ENCODE measurements at regions not wholly inside any gene's neighbourhood (a gene's known extent, or its start where the extent isn't known, plus 50 kb on each side); places are given as distances from the start of the nearest gene placed in this dataset.

GRCh38 chr6:170187669-170188566 lies 103.0 kb downstream of the DLL1 start:
- TF ChIP-seq POLR2A (IDR thresholded peaks at IDR 0.05; ENCODE audit: low read depth) = no peak
- TF ChIP-seq CTCF (IDR thresholded peaks at IDR 0.05) = no peak
- no peak for TF ChIP-seq EP300 (IDR thresholded peaks at IDR 0.05)
- TF ChIP-seq POLR2AphosphoS5 (IDR thresholded peaks at IDR 0.05) = no peak

All from esophagus muscularis mucosa (tissue), 4 donors.